ENCODE measurements at regions not wholly inside any gene's neighbourhood (a gene's known extent, or its start where the extent isn't known, plus 50 kb on each side); places are given as distances from the start of the nearest gene placed in this dataset.
"Not testable (repeated sequence)": the region's sequence is repeated elsewhere in the genome, so short reads cannot be mapped to it uniquely, and the experiment has no call there.

- DNase-seq (ENCODE audit: low spot score) = no peak
Observed at GRCh38 chr1:115534106-115534505, 107.7 kb upstream of the VANGL1 start.

- no peak for DNase-seq (ENCODE audit: low spot score)
Observed at GRCh38 chr1:115531631-115532264, 110.0 kb upstream of the VANGL1 start.

- peak; percentile 13 for DNase-seq (ENCODE audit: low spot score)
Observed at GRCh38 chr1:115530407-115530806, 111.4 kb upstream of the VANGL1 start.

- no peak for DNase-seq (ENCODE audit: low spot score)
Observed at GRCh38 chr1:115529216-115529897, 112.4 kb upstream of the VANGL1 start.

- DNase-seq (ENCODE audit: low spot score) = not testable (repeated sequence)
Observed at GRCh38 chr1:115528336-115528735, 113.4 kb upstream of the VANGL1 start.

GRCh38 chr1:115527746-115528145 lies 114.0 kb upstream of the VANGL1 start:
- no peak for DNase-seq (ENCODE audit: low spot score)

- DNase-seq (ENCODE audit: low spot score) = no peak
Observed at GRCh38 chr1:115526900-115527299, 114.9 kb upstream of the VANGL1 start.

- no peak for DNase-seq (ENCODE audit: low spot score)
Observed at GRCh38 chr1:115524236-115524635, 117.5 kb upstream of the VANGL1 start.

GRCh38 chr1:115522386-115522785 lies 119.4 kb upstream of the VANGL1 start:
- DNase-seq (ENCODE audit: low spot score) = no peak

- DNase-seq (ENCODE audit: low spot score) = no peak
Observed at GRCh38 chr1:115515270-115515669, 126.5 kb upstream of the VANGL1 start.

- DNase-seq (ENCODE audit: low spot score) = not testable (repeated sequence)
Observed at GRCh38 chr1:115510226-115510625, 131.5 kb upstream of the VANGL1 start.

- DNase-seq (ENCODE audit: low spot score) = no peak
Observed at GRCh38 chr1:115507901-115508300, 133.9 kb upstream of the VANGL1 start.

GRCh38 chr1:115506924-115507589 lies 134.7 kb upstream of the VANGL1 start:
- DNase-seq (ENCODE audit: low spot score) = peak; percentile 47

- DNase-seq (ENCODE audit: low spot score) = no peak
Observed at GRCh38 chr1:115506518-115506917, 135.3 kb upstream of the VANGL1 start.

GRCh38 chr1:115505148-115505571 lies 136.6 kb upstream of the VANGL1 start:
- no peak for DNase-seq (ENCODE audit: low spot score)

- not testable (repeated sequence) for DNase-seq (ENCODE audit: low spot score)
Observed at GRCh38 chr1:115502183-115502582, 139.6 kb upstream of the VANGL1 start.

GRCh38 chr1:115501476-115501875 lies 140.3 kb upstream of the VANGL1 start:
- no peak for DNase-seq (ENCODE audit: low spot score)

- no peak for DNase-seq (ENCODE audit: low spot score)
Observed at GRCh38 chr1:115499253-115499652, 142.5 kb upstream of the VANGL1 start.

GRCh38 chr1:115496904-115497527 lies 144.8 kb upstream of the VANGL1 start:
- peak; percentile 39 for DNase-seq (ENCODE audit: low spot score)

GRCh38 chr1:115495625-115496024 lies 146.1 kb upstream of the VANGL1 start:
- DNase-seq (ENCODE audit: low spot score) = no peak

- DNase-seq (ENCODE audit: low spot score) = no peak
Observed at GRCh38 chr1:115495111-115495510, 146.7 kb upstream of the VANGL1 start.

- no peak for DNase-seq (ENCODE audit: low spot score)
Observed at GRCh38 chr1:115493834-115494233, 147.9 kb upstream of the VANGL1 start.

- DNase-seq (ENCODE audit: low spot score) = peak; percentile 42
Observed at GRCh38 chr1:115492880-115493279, 148.9 kb upstream of the VANGL1 start.

Measured in AG08396 (cell line).